AG09309 (cell line): ENCODE measurements at regions not wholly inside any gene's neighbourhood (a gene's known extent, or its start where the extent isn't known, plus 50 kb on each side); places are given as distances from the start of the nearest gene placed in this dataset.
"Not testable (repeated sequence)": the region's sequence is repeated elsewhere in the genome, so short reads cannot be mapped to it uniquely, and the experiment has no call there.

ENCODE experiments used
- DNase-seq: peaks from one replicate; pipeline ENCODE4 v3.0.0-alpha.2; 2010; ENCODE audit warnings: low read depth
- H3K4me3 ChIP-seq: 2 replicates; pipeline ENCODE4 v1.5.1; 2011; ENCODE audit warnings: mild to moderate bottlenecking, low read depth, low read length, moderate library complexity; ENCODE audit not compliant: control insufficient read depth

GRCh38 chr12:9428856-9429255 is 178.9 kb downstream of the KLRB1 start:
- not testable (repeated sequence) for H3K4me3 ChIP-seq, DNase-seq

- H3K4me3 ChIP-seq, DNase-seq: not testable (repeated sequence)
These were observed 182.3 kb downstream of the KLRB1 start for GRCh38 chr12:9425429-9425828.

- DNase-seq, H3K4me3 ChIP-seq: not testable (repeated sequence)
These were observed 183.5 kb downstream of the KLRB1 start for GRCh38 chr12:9424175-9424740.

- H3K4me3 ChIP-seq, DNase-seq: not testable (repeated sequence)
These were observed 185.0 kb downstream of the KLRB1 start for GRCh38 chr12:9422689-9423088.

GRCh38 chr12:9421520-9422086 is 186.1 kb downstream of the KLRB1 start:
- H3K4me3 ChIP-seq, DNase-seq: not testable (repeated sequence)

- not testable (repeated sequence) for DNase-seq, H3K4me3 ChIP-seq
These were observed 186.7 kb downstream of the KLRB1 start for GRCh38 chr12:9420817-9421519.

GRCh38 chr12:9418669-9419041 is 189.1 kb downstream of the KLRB1 start:
- not testable (repeated sequence) for DNase-seq, H3K4me3 ChIP-seq

GRCh38 chr12:9417947-9418668 is 189.6 kb downstream of the KLRB1 start:
- not testable (repeated sequence) for H3K4me3 ChIP-seq, DNase-seq

- not testable (repeated sequence) for H3K4me3 ChIP-seq, DNase-seq
These were observed 190.4 kb downstream of the KLRB1 start for GRCh38 chr12:9417341-9417740.

GRCh38 chr12:9416346-9416745 is 191.4 kb downstream of the KLRB1 start:
- DNase-seq, H3K4me3 ChIP-seq: not testable (repeated sequence)

- not testable (repeated sequence) for DNase-seq
These were observed 191.8 kb downstream of the KLRB1 start for GRCh38 chr12:9415898-9416297.

GRCh38 chr12:9413862-9414261 is 193.9 kb downstream of the KLRB1 start:
- H3K4me3 ChIP-seq, result not testable (repeated sequence)

More at GRCh38 chr12:9415898-9416297, 191.8 kb downstream of the KLRB1 start:
- H3K4me3 ChIP-seq, result not testable (repeated sequence)

GRCh38 chr12:9412459-9412858 is 195.3 kb downstream of the KLRB1 start:
- DNase-seq, H3K4me3 ChIP-seq: not testable (repeated sequence)

More at GRCh38 chr12:9413862-9414261, 193.9 kb downstream of the KLRB1 start:
- DNase-seq, result not testable (repeated sequence)

GRCh38 chr12:9411616-9412268 is 196.0 kb downstream of the KLRB1 start:
- not testable (repeated sequence) for DNase-seq, H3K4me3 ChIP-seq

GRCh38 chr12:9407425-9407748 is 199.2 kb upstream of the PZP start:
- not testable (repeated sequence) for DNase-seq, H3K4me3 ChIP-seq
